ENCODE measurements at regions not wholly inside any gene's neighbourhood (a gene's known extent, or its start where the extent isn't known, plus 50 kb on each side); places are given as distances from the start of the nearest gene placed in this dataset.
"Not testable (repeated sequence)": the region's sequence is repeated elsewhere in the genome, so short reads cannot be mapped to it uniquely, and the experiment has no call there.

GRCh38 chr17:52892334-52892733 is 733.8 kb upstream of the CA10 start:
- H3K4me3 ChIP-seq (IDR thresholded peaks at IDR 0.05; ENCODE audit: insufficient read depth, low read depth, low read length): no peak overlapping the region
- no peaks in the 10 kb centered on the region for H4K20me1 ChIP-seq (ENCODE audit: insufficient read depth)
- H3K27ac ChIP-seq: no peak overlapping the region
- no peaks in the 10 kb centered on the region for H3K79me2 ChIP-seq (ENCODE audit: insufficient read depth, low read depth)
- H2AFZ ChIP-seq (ENCODE audit: low read depth): no peak overlapping the region
- no peak overlapping the region for H3K9ac ChIP-seq
- TF ChIP-seq CTCF (conservative IDR thresholded peaks at IDR 0.05; ENCODE audit: low read depth, low read length): no peak
- H3K4me2 ChIP-seq: no peak overlapping the region
- no peaks in the 10 kb centered on the region for H3K4me1 ChIP-seq (ENCODE audit: low read depth, poor library complexity, severe bottlenecking)
- H3K27me3 ChIP-seq (ENCODE audit: insufficient read depth, low read depth): no peaks in the 10 kb centered on the region
- no peaks in the 10 kb centered on the region for H3K36me3 ChIP-seq (ENCODE audit: insufficient read depth)

- Histone ChIP-seq H3K36me3 (ENCODE audit: insufficient read depth) (no peaks in the 10 kb centered on the region), H3K4me2 (no peak overlapping the region), H3K27ac (no peak overlapping the region), H4K20me1 (ENCODE audit: insufficient read depth) (no peaks in the 10 kb centered on the region), H3K4me1 (ENCODE audit: low read depth, poor library complexity, severe bottlenecking) (no peaks in the 10 kb centered on the region), H3K79me2 (ENCODE audit: insufficient read depth, low read depth) (no peaks in the 10 kb centered on the region), H3K4me3 (IDR thresholded peaks at IDR 0.05; ENCODE audit: insufficient read depth, low read depth, low read length) (no peak overlapping the region), H3K9ac (no peak overlapping the region), H3K27me3 (ENCODE audit: insufficient read depth, low read depth) (no peaks in the 10 kb centered on the region), H2AFZ (ENCODE audit: low read depth) (no peak overlapping the region)
- TF ChIP-seq CTCF (conservative IDR thresholded peaks at IDR 0.05; ENCODE audit: low read depth, low read length): no peak
Observed at GRCh38 chr17:52885882-52886281, 727.4 kb upstream of the CA10 start.

GRCh38 chr17:52883907-52884491 is 725.5 kb upstream of the CA10 start:
- not testable (repeated sequence) for H3K4me2 ChIP-seq; H3K27ac ChIP-seq; H3K27me3 ChIP-seq (ENCODE audit: insufficient read depth, low read depth); H3K9ac ChIP-seq; H3K79me2 ChIP-seq (ENCODE audit: insufficient read depth, low read depth); H3K4me3 ChIP-seq (IDR thresholded peaks at IDR 0.05; ENCODE audit: insufficient read depth, low read depth, low read length); H3K36me3 ChIP-seq (ENCODE audit: insufficient read depth); H2AFZ ChIP-seq (ENCODE audit: low read depth); H3K4me1 ChIP-seq (ENCODE audit: low read depth, poor library complexity, severe bottlenecking); H4K20me1 ChIP-seq (ENCODE audit: insufficient read depth)

- H2AFZ ChIP-seq (ENCODE audit: low read depth); H3K4me3 ChIP-seq (IDR thresholded peaks at IDR 0.05; ENCODE audit: insufficient read depth, low read depth, low read length); H3K4me2 ChIP-seq; H3K27ac ChIP-seq; H4K20me1 ChIP-seq (ENCODE audit: insufficient read depth); H3K27me3 ChIP-seq (ENCODE audit: insufficient read depth, low read depth); H3K79me2 ChIP-seq (ENCODE audit: insufficient read depth, low read depth); H3K4me1 ChIP-seq (ENCODE audit: low read depth, poor library complexity, severe bottlenecking); H3K9ac ChIP-seq; H3K36me3 ChIP-seq (ENCODE audit: insufficient read depth): not testable (repeated sequence)
Observed at GRCh38 chr17:52846767-52847166, 688.3 kb upstream of the CA10 start.

- Histone ChIP-seq H3K36me3 (ENCODE audit: insufficient read depth) (no peaks in the 10 kb centered on the region), H3K9ac (no peak overlapping the region), H3K27ac (no peak overlapping the region), H4K20me1 (ENCODE audit: insufficient read depth) (no peaks in the 10 kb centered on the region), H3K4me2 (no peak overlapping the region), H3K4me1 (ENCODE audit: low read depth, poor library complexity, severe bottlenecking) (no peaks in the 10 kb centered on the region), H3K79me2 (ENCODE audit: insufficient read depth, low read depth) (no peaks in the 10 kb centered on the region), H3K27me3 (ENCODE audit: insufficient read depth, low read depth) (no peaks in the 10 kb centered on the region), H2AFZ (ENCODE audit: low read depth) (no peak overlapping the region), H3K4me3 (IDR thresholded peaks at IDR 0.05; ENCODE audit: insufficient read depth, low read depth, low read length) (no peak overlapping the region)
- TF ChIP-seq CTCF (conservative IDR thresholded peaks at IDR 0.05; ENCODE audit: low read depth, low read length): no peak
Observed at GRCh38 chr17:52841971-52842370, 683.5 kb upstream of the CA10 start.
